GM23338 (cell line): ENCODE measurements at regions not wholly inside any gene's neighbourhood (a gene's known extent, or its start where the extent isn't known, plus 50 kb on each side); places are given as distances from the start of the nearest gene placed in this dataset.

Experiments used
- ATAC-seq: fragments of 200-7000 bp; cut with Tn5 transposase; 3 replicates; pipeline ENCODE4 v1.9.1; 2020
- DNase-seq: peaks from one replicate; pipeline ENCODE4 v3.0.0-alpha.2; 2015; ENCODE audit warnings: low spot score
- H2AFZ ChIP-seq: fragments of 200-600 bp; sonication (generic); 2 replicates; pipeline ENCODE4 v1.8.0; 2016; ENCODE audit warnings: antibody characterized with exemption, mild to moderate bottlenecking, moderate library complexity
- H3F3A ChIP-seq: fragments of 200-600 bp; sonication (generic); replicated peaks from 2 replicates; pipeline ENCODE4 v1.8.0; 2017; ENCODE audit warnings: antibody characterized with exemption, mixed run types, low read depth
- H3K27ac ChIP-seq: fragments of 200-600 bp; sonication (generic); 2 replicates; pipeline ENCODE4 v1.6.1; 2016; ENCODE audit warnings: low read depth
- H3K27me3 ChIP-seq: fragments of 200-600 bp; sonication (generic); 2 replicates; pipeline ENCODE4 v1.8.0; 2016; ENCODE audit warnings: mild to moderate bottlenecking, mixed run types, moderate library complexity; ENCODE audit not compliant: insufficient read depth
- H3K36me3 ChIP-seq: fragments of 200-600 bp; sonication (generic); 2 replicates; pipeline ENCODE4 v1.8.0; 2016; ENCODE audit warnings: mild to moderate bottlenecking; ENCODE audit not compliant: insufficient read depth
- H3K4me1 ChIP-seq: fragments of 200-600 bp; sonication (generic); 2 replicates; pipeline ENCODE4 v1.8.0; 2016; ENCODE audit warnings: mild to moderate bottlenecking, moderate library complexity; ENCODE audit not compliant: insufficient read depth
- H3K4me2 ChIP-seq: fragments of 200-600 bp; sonication (generic); 2 replicates; pipeline ENCODE4 v1.7.1; 2017; ENCODE audit warnings: mixed run types
- H3K4me3 ChIP-seq: fragments of 200-600 bp; sonication (generic); 2 replicates; pipeline ENCODE4 v1.6.1; 2016; ENCODE audit warnings: mixed run types
- H3K79me2 ChIP-seq: fragments of 200-600 bp; sonication (generic); replicated peaks from 2 replicates; pipeline ENCODE4 v1.8.0; 2017; ENCODE audit warnings: mild to moderate bottlenecking; ENCODE audit not compliant: insufficient read depth
- H3K9me2 ChIP-seq: fragments of 200-600 bp; sonication (generic); 2 replicates; pipeline ENCODE4 v1.8.0; 2017; ENCODE audit not compliant: insufficient read depth
- H4K20me1 ChIP-seq: fragments of 200-600 bp; sonication (generic); replicated peaks from 2 replicates; pipeline ENCODE4 v1.8.0; 2017; ENCODE audit warnings: mild to moderate bottlenecking; ENCODE audit not compliant: insufficient read depth
- H3K27ac Mint-ChIP-seq: 2 replicates; pipeline ENCODE4 v1.8.0; 2020; ENCODE audit warnings: inconsistent platforms, mild to moderate bottlenecking, moderate library complexity, mixed read lengths
- H3K27me3 Mint-ChIP-seq: 3 replicates; pipeline ENCODE4 v1.8.0; 2022; ENCODE audit warnings: low read depth, mild to moderate bottlenecking, moderate library complexity, mixed read lengths, inconsistent platforms; ENCODE audit not compliant: insufficient read depth, poor library complexity
- H3K36me3 Mint-ChIP-seq: 3 replicates; pipeline ENCODE4 v1.8.0; 2021; ENCODE audit warnings: low read depth, mild to moderate bottlenecking, inconsistent platforms, moderate library complexity, mixed read lengths
- H3K4me1 Mint-ChIP-seq: 3 replicates; pipeline ENCODE4 v1.8.0; 2020; ENCODE audit warnings: mild to moderate bottlenecking, inconsistent platforms, mixed read lengths
- H3K4me3 Mint-ChIP-seq: 3 replicates; pipeline ENCODE4 v1.8.0; 2021; ENCODE audit warnings: moderate library complexity, mild to moderate bottlenecking, inconsistent platforms, mixed read lengths
- H3K9me3 Mint-ChIP-seq: 3 replicates; pipeline ENCODE4 v1.8.0; 2020; ENCODE audit warnings: moderate library complexity, mild to moderate bottlenecking, inconsistent platforms, mixed read lengths
- CREB1 ChIP-seq: fragments of 250-450 bp; sonication (Bioruptor Pico); IDR thresholded peaks from 2 replicates; pipeline ENCODE4 v1.5.0; 2020; ENCODE audit warnings: low read depth, mild to moderate bottlenecking, moderate library complexity
- EZH2 ChIP-seq: fragments of 200-600 bp; sonication (generic); IDR thresholded peaks from one replicate; pipeline ENCODE4 v1.8.0; 2017; ENCODE audit warnings: antibody characterized with exemption, mild to moderate bottlenecking, low read depth; ENCODE audit not compliant: unreplicated experiment
- EZH2phosphoT487 ChIP-seq: fragments of 200-600 bp; sonication (generic); IDR thresholded peaks from one replicate; pipeline ENCODE4 v1.8.1; 2018; ENCODE audit warnings: antibody characterized with exemption; ENCODE audit not compliant: unreplicated experiment
- JUNB ChIP-seq: IDR thresholded peaks from one replicate; pipeline ENCODE4 v1.6.1; 2016; ENCODE audit warnings: antibody characterized with exemption; ENCODE audit not compliant: unreplicated experiment
- STAT1 ChIP-seq: IDR thresholded peaks from one replicate; pipeline ENCODE4 v1.6.1; 2016; ENCODE audit warnings: antibody characterized with exemption; ENCODE audit not compliant: unreplicated experiment
- ZNF114 ChIP-seq: fragments of 250-450 bp; sonication (Bioruptor Pico); IDR thresholded peaks from 2 replicates; pipeline ENCODE4 v1.5.0; 2020; ENCODE audit warnings: mild to moderate bottlenecking, moderate library complexity
- ZNF331 ChIP-seq: fragments of 250-450 bp; sonication (Bioruptor Pico); IDR thresholded peaks from 2 replicates; pipeline ENCODE4 v1.5.0; 2020; ENCODE audit warnings: low read depth, mild to moderate bottlenecking, moderate library complexity
- TF ChIP-seq, protein P1 (sequence below), 2 experiments: fragments of 200-600 bp in 1 of 2; sonication (generic) in 1 of 2; conservative IDR thresholded peaks; 2 replicates each; pipeline versions ENCODE4 v1.5.1 to v1.6.1; 2016 to 2017; ENCODE audit warnings: antibody characterized with exemption in 2 of 2, low read depth in 2 of 2, mild to moderate bottlenecking in 2 of 2, moderate library complexity in 1 of 2
- TF ChIP-seq, protein P2 (sequence below): fragments of 250-450 bp; sonication (Bioruptor Pico); IDR thresholded peaks from 2 replicates; pipeline ENCODE4 v1.5.0; 2020; ENCODE audit warnings: mild to moderate bottlenecking, moderate library complexity
- TF ChIP-seq, protein P3 (sequence below): IDR thresholded peaks from 2 replicates; pipeline ENCODE4 v1.6.1; 2016; ENCODE audit warnings: antibody characterized with exemption

- no peak for ATAC-seq
- H3K27me3 Mint-ChIP-seq: peaks cover under 1% of the 10 kb centered on the region
- H3K27ac Mint-ChIP-seq: peak overlapping the region; percentile 31; the same call in 1 of the 2 replicates
Observed at GRCh38 chr9:99285965-99286364, 63.9 kb downstream of the SEC61B start.

DNA sequence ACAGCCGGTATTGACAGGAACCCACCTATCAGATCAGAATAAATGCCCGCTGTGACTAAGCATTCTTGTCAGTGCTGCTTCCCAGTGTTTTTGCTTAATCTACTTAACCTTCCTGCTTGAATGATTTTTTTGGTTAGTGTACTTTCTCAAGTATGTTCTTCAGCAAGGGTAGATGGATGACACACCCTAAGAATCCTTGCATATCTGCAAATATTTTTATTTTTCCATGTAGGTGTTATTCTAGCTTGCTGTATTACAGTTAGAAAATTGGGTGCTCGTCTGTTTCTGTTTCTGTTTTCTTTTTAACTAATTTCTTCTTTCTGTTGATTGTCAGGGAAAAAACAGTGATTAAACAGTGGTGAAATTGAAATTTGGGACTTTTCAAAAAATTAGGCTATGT, 64.5 kb downstream of the SEC61B start:
- Mint-ChIP-seq H3K27ac (0 out of 2 replicates have a peak overlapping the region, but pooled peaks have one; percentile 41), H3K4me3 (no peak overlapping the region), H3K36me3 (no peaks in the 10 kb centered on the region), H3K9me3 (no peaks in the 10 kb centered on the region), H3K4me1 (no peaks in the 10 kb centered on the region; the same call in 2 of the 3 replicates), H3K27me3 (no peaks in the 10 kb centered on the region)
- Histone ChIP-seq H3K79me2 (no peaks in the 10 kb centered on the region), H2AFZ (no peak overlapping the region), H3K4me2 (no peak overlapping the region), H3K27me3 (no peaks in the 10 kb centered on the region), H3F3A (no peaks in the 10 kb centered on the region), H3K9me2 (no peaks in the 10 kb centered on the region), H4K20me1 (no peaks in the 10 kb centered on the region), H3K36me3 (no peaks in the 10 kb centered on the region), H3K4me1 (no peaks in the 10 kb centered on the region), H3K4me3 (no peak overlapping the region), H3K27ac (no peak overlapping the region)
- ATAC-seq: no peak
- no peak for DNase-seq
- no peak for TF ChIP-seq EZH2phosphoT487
- TF ChIP-seq CREB1: no peak
- no peak for TF ChIP-seq JUNB
- TF ChIP-seq ZNF331: no peak
- TF ChIP-seq, protein P1, sequence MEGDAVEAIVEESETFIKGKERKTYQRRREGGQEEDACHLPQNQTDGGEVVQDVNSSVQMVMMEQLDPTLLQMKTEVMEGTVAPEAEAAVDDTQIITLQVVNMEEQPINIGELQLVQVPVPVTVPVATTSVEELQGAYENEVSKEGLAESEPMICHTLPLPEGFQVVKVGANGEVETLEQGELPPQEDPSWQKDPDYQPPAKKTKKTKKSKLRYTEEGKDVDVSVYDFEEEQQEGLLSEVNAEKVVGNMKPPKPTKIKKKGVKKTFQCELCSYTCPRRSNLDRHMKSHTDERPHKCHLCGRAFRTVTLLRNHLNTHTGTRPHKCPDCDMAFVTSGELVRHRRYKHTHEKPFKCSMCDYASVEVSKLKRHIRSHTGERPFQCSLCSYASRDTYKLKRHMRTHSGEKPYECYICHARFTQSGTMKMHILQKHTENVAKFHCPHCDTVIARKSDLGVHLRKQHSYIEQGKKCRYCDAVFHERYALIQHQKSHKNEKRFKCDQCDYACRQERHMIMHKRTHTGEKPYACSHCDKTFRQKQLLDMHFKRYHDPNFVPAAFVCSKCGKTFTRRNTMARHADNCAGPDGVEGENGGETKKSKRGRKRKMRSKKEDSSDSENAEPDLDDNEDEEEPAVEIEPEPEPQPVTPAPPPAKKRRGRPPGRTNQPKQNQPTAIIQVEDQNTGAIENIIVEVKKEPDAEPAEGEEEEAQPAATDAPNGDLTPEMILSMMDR (conservative IDR thresholded peaks at IDR 0.05; ENCODE audit: low read depth in 2 of 2): no peak
- TF ChIP-seq EZH2: no peak
- TF ChIP-seq, protein P2, sequence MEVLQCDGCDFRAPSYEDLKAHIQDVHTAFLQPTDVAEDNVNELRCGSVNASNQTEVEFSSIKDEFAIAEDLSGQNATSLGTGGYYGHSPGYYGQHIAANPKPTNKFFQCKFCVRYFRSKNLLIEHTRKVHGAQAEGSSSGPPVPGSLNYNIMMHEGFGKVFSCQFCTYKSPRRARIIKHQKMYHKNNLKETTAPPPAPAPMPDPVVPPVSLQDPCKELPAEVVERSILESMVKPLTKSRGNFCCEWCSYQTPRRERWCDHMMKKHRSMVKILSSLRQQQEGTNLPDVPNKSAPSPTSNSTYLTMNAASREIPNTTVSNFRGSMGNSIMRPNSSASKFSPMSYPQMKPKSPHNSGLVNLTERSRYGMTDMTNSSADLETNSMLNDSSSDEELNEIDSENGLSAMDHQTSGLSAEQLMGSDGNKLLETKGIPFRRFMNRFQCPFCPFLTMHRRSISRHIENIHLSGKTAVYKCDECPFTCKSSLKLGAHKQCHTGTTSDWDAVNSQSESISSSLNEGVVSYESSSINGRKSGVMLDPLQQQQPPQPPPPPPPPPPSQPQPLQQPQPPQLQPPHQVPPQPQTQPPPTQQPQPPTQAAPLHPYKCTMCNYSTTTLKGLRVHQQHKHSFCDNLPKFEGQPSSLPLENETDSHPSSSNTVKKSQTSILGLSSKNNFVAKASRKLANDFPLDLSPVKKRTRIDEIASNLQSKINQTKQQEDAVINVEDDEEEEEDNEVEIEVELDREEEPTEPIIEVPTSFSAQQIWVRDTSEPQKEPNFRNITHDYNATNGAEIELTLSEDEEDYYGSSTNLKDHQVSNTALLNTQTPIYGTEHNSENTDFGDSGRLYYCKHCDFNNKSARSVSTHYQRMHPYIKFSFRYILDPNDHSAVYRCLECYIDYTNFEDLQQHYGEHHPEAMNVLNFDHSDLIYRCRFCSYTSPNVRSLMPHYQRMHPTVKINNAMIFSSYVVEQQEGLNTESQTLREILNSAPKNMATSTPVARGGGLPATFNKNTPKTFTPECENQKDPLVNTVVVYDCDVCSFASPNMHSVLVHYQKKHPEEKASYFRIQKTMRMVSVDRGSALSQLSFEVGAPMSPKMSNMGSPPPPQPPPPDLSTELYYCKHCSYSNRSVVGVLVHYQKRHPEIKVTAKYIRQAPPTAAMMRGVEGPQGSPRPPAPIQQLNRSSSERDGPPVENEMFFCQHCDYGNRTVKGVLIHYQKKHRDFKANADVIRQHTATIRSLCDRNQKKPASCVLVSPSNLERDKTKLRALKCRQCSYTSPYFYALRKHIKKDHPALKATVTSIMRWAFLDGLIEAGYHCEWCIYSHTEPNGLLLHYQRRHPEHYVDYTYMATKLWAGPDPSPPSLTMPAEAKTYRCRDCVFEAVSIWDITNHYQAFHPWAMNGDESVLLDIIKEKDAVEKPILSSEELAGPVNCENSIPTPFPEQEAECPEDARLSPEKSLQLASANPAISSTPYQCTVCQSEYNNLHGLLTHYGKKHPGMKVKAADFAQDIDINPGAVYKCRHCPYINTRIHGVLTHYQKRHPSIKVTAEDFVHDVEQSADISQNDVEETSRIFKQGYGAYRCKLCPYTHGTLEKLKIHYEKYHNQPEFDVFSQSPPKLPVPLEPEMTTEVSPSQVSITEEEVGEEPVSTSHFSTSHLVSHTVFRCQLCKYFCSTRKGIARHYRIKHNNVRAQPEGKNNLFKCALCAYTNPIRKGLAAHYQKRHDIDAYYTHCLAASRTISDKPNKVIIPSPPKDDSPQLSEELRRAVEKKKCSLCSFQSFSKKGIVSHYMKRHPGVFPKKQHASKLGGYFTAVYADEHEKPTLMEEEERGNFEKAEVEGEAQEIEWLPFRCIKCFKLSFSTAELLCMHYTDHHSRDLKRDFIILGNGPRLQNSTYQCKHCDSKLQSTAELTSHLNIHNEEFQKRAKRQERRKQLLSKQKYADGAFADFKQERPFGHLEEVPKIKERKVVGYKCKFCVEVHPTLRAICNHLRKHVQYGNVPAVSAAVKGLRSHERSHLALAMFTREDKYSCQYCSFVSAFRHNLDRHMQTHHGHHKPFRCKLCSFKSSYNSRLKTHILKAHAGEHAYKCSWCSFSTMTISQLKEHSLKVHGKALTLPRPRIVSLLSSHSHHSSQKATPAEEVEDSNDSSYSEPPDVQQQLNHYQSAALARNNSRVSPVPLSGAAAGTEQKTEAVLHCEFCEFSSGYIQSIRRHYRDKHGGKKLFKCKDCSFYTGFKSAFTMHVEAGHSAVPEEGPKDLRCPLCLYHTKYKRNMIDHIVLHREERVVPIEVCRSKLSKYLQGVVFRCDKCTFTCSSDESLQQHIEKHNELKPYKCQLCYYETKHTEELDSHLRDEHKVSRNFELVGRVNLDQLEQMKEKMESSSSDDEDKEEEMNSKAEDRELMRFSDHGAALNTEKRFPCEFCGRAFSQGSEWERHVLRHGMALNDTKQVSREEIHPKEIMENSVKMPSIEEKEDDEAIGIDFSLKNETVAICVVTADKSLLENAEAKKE (CRISPR knock-in tag): no peak
- TF ChIP-seq, protein P3, sequence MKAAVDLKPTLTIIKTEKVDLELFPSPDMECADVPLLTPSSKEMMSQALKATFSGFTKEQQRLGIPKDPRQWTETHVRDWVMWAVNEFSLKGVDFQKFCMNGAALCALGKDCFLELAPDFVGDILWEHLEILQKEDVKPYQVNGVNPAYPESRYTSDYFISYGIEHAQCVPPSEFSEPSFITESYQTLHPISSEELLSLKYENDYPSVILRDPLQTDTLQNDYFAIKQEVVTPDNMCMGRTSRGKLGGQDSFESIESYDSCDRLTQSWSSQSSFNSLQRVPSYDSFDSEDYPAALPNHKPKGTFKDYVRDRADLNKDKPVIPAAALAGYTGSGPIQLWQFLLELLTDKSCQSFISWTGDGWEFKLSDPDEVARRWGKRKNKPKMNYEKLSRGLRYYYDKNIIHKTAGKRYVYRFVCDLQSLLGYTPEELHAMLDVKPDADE: no peak

More at GRCh38 chr9:99285965-99286364, 63.9 kb downstream of the SEC61B start:
- no peak overlapping the region for H3K4me2 ChIP-seq
- Mint-ChIP-seq H3K36me3 (no peaks in the 10 kb centered on the region), H3K9me3 (no peaks in the 10 kb centered on the region), H3K4me3 (no peak overlapping the region), H3K4me1 (no peaks in the 10 kb centered on the region)
- no peak overlapping the region for H3K27ac ChIP-seq
- H3K79me2 ChIP-seq: no peaks in the 10 kb centered on the region
- no peak for DNase-seq
- no peaks in the 10 kb centered on the region for H4K20me1 ChIP-seq
- H3K36me3 ChIP-seq: no peaks in the 10 kb centered on the region
- no peaks in the 10 kb centered on the region for H3K4me1 ChIP-seq
- H2AFZ ChIP-seq: no peak overlapping the region
- TF ChIP-seq STAT1 (no peak), ZNF114 (CRISPR knock-in tag) (no peak), EZH2 (no peak)
- TF ChIP-seq, protein P1 (conservative IDR thresholded peaks at IDR 0.05; ENCODE audit: low read depth in 2 of 2): no peak
- H3K27me3 ChIP-seq: no peaks in the 10 kb centered on the region
- H3K9me2 ChIP-seq: no peaks in the 10 kb centered on the region
- H3K4me3 ChIP-seq: no peak overlapping the region
- H3F3A ChIP-seq: no peaks in the 10 kb centered on the region
